ENCODE measurements at regions not wholly inside any gene's neighbourhood (a gene's known extent, or its start where the extent isn't known, plus 50 kb on each side); places are given as distances from the start of the nearest gene placed in this dataset.

GRCh38 chr9:105178076-105178475 lies 66.4 kb upstream of the SLC44A1 start:
- TF ChIP-seq POLR2A (IDR thresholded peaks at IDR 0.05): no peak
- TF ChIP-seq CTCF (IDR thresholded peaks at IDR 0.05): no peak

Measured in Peyer's patch (tissue), 4 donors.